Natural killer cell (primary cell): ENCODE measurements at regions not wholly inside any gene's neighbourhood (a gene's known extent, or its start where the extent isn't known, plus 50 kb on each side); places are given as distances from the start of the nearest gene placed in this dataset.

Experiments
- ATAC-seq, 3 donors: fragments of 150-1000 bp in 2 of 3; fragments of 200-7000 bp in 1 of 3; cut with Tn5 transposase; 1 replicate in 1 of 3; 2 replicates in 2 of 3; pipeline ENCODE4 v1.10.0; 2021; ENCODE audit warnings: mild to moderate bottlenecking in 2 of 3, moderate library complexity in 2 of 3
- DNase-seq, 2 donors: peaks; one replicate each; pipeline versions ENCODE4 v3.0.0 to v3.0.0-alpha.2; 2013 to 2021; ENCODE audit warnings: mixed read lengths in 1 of 2
- H3K27ac ChIP-seq: one replicate; pipeline ENCODE4 v1.5.1; 2013; ENCODE audit warnings: mild to moderate bottlenecking, low read length
- H3K27me3 ChIP-seq: one replicate; pipeline ENCODE4 v1.6.1; 2013; ENCODE audit warnings: low read length; ENCODE audit not compliant: control insufficient read depth, insufficient read depth
- H3K36me3 ChIP-seq: one replicate; pipeline ENCODE4 v1.6.1; 2013; ENCODE audit warnings: low read length; ENCODE audit not compliant: control insufficient read depth, insufficient read depth
- H3K4me1 ChIP-seq: one replicate; pipeline ENCODE4 v1.6.1; 2013; ENCODE audit warnings: low read length; ENCODE audit not compliant: control insufficient read depth, insufficient read depth
- H3K4me3 ChIP-seq: one replicate; pipeline ENCODE4 v1.5.1; 2013; ENCODE audit warnings: low read length
- H3K9me3 ChIP-seq: one replicate; pipeline ENCODE4 v1.6.1; 2013; ENCODE audit warnings: low read length; ENCODE audit not compliant: control insufficient read depth, insufficient read depth
- H3K27ac Mint-ChIP-seq, 2 donors: one replicate each; pipeline ENCODE4 v1.8.0; 2022; ENCODE audit warnings: mild to moderate bottlenecking in 2 of 2, mixed read lengths in 2 of 2, moderate library complexity in 1 of 2
- H3K27me3 Mint-ChIP-seq, 2 donors: one replicate each; pipeline ENCODE4 v1.8.0; 2022; ENCODE audit warnings: low read depth in 2 of 2, mixed read lengths in 2 of 2
- H3K36me3 Mint-ChIP-seq: one replicate; pipeline ENCODE4 v1.8.0; 2022; ENCODE audit warnings: mixed read lengths
- H3K4me1 Mint-ChIP-seq, 2 donors: one replicate each; pipeline ENCODE4 v1.8.0; 2022; ENCODE audit warnings: mixed read lengths in 2 of 2
- H3K4me3 Mint-ChIP-seq: one replicate; pipeline ENCODE4 v1.8.0; 2022; ENCODE audit warnings: mild to moderate bottlenecking, moderate library complexity, mixed read lengths
- H3K9me3 Mint-ChIP-seq, 2 donors: one replicate each; pipeline ENCODE4 v1.8.0; 2022; ENCODE audit warnings: mixed read lengths in 2 of 2
- WGBS: methylation state at CpG from one replicate; pipeline ENCODE4 v1.1.7; 2013; ENCODE audit warnings: missing lambda C conversion rate; ENCODE audit not compliant: insufficient coverage; 5-methylcytosine and 5-hydroxymethylcytosine counted together
- intact Hi-C: fragments of 100-400 bp; cut with micrococcal nuclease; formaldehyde crosslinking; loops from one replicate; pipeline ENCODE4 v1.14.2; 2022
- TF ChIP-seq, protein P1 (sequence below): fragments of 200-600 bp; IDR thresholded peaks from one replicate; pipeline ENCODE4 v1.8.0; 2022; ENCODE audit warnings: antibody characterized with exemption

DNA sequence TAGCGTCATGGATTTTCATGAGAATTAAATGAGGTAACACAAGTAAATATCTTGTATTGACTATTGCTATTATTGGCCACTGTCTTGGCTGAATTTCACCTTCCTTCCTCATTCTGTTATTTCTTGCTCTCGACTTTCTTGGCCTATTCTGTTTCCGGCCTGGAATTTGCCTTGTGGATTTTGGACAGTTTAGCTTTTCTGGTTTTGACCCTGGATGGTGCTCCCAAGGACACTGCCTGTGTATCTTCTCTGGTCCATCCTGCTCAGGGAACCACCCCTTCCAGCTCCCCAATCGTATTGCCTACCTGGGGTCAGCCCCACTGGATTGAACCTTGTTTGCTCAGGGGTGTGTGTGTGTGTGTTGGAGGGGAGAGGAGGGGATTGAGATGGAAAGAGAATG lies 376.2 kb upstream of the C2CD4B start:
- intact Hi-C loops, result no loop called here
- Histone ChIP-seq H3K9me3 (no peaks in the 10 kb centered on the region), H3K27ac (no peak overlapping the region), H3K4me1 (no peaks in the 10 kb centered on the region), H3K36me3 (no peaks in the 10 kb centered on the region), H3K27me3 (no peaks in the 10 kb centered on the region), H3K4me3 (no peak overlapping the region)
- no peak for ATAC-seq
- H3K27ac Mint-ChIP-seq, result no peak overlapping the region
- H3K9me3 Mint-ChIP-seq, result no peaks in the 10 kb centered on the region
- H3K4me1 Mint-ChIP-seq, result no peaks in the 10 kb centered on the region
- H3K4me3 Mint-ChIP-seq, result no peak overlapping the region
- H3K36me3 Mint-ChIP-seq, result no peaks in the 10 kb centered on the region
- peaks cover 0 to 5% of the 10 kb centered on the region in 2 donors for H3K27me3 Mint-ChIP-seq
- no peak for DNase-seq
- 74% methylated on average over 3 of the region's 4 CpGs for WGBS
- TF ChIP-seq, protein P1, sequence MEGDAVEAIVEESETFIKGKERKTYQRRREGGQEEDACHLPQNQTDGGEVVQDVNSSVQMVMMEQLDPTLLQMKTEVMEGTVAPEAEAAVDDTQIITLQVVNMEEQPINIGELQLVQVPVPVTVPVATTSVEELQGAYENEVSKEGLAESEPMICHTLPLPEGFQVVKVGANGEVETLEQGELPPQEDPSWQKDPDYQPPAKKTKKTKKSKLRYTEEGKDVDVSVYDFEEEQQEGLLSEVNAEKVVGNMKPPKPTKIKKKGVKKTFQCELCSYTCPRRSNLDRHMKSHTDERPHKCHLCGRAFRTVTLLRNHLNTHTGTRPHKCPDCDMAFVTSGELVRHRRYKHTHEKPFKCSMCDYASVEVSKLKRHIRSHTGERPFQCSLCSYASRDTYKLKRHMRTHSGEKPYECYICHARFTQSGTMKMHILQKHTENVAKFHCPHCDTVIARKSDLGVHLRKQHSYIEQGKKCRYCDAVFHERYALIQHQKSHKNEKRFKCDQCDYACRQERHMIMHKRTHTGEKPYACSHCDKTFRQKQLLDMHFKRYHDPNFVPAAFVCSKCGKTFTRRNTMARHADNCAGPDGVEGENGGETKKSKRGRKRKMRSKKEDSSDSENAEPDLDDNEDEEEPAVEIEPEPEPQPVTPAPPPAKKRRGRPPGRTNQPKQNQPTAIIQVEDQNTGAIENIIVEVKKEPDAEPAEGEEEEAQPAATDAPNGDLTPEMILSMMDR, result no peak

DNA sequence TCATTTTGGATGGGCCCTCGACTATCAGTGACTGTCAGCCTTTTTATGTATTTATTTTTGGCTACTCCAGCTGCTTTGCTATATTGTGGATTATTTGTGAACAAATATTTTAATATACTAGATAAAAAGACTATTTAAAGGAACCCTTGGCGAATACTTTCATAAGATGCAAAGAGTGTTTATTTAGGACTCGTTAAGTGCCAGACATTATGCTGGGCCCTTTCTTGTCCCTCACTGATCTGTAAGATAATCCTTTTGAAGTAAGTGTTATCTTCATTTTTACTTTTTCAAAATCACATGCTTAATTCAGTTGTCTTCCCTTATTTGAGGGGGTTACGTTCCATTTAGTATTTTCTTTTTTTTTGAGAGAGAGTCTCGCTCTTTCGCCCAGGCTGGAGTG lies 376.8 kb upstream of the C2CD4B start:
- Histone ChIP-seq H3K9me3 (no peaks in the 10 kb centered on the region), H3K4me1 (no peaks in the 10 kb centered on the region), H3K27me3 (no peaks in the 10 kb centered on the region), H3K4me3 (no peak overlapping the region), H3K27ac (no peak overlapping the region), H3K36me3 (no peaks in the 10 kb centered on the region)
- TF ChIP-seq, protein P1, result no peak
- 73% methylated on average over 5 of the region's 6 CpGs for WGBS
- Mint-ChIP-seq H3K27ac (no peak overlapping the region), H3K9me3 (no peaks in the 10 kb centered on the region), H3K4me3 (no peak overlapping the region), H3K36me3 (no peaks in the 10 kb centered on the region), H3K27me3 (peaks cover 0 to 5% of the 10 kb centered on the region in 2 donors), H3K4me1 (no peaks in the 10 kb centered on the region)
- intact Hi-C loops, result no loop called here
- no peak for DNase-seq
- ATAC-seq, result no peak

DNA sequence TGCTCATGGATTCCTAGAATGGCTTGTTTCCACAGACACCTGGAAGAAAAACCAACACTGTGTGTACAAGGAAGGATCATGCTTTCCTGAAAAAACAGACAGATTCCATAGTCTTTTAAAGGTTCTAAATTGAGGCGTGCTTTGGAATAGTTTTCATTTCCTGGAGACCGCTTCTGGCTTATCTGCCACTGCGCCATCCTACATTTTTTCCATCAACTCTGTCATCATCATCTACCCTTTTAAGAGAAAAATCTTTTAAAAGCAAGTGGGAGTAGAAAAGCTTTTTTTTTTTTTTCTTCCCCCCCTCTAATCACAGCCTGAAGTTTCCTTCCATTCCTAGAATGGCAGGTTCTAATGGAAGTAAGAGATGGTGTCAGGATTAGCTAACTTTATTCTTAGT lies 379.4 kb upstream of the C2CD4B start:
- H3K27me3 ChIP-seq, result no peaks in the 10 kb centered on the region
- DNase-seq (no peak), ATAC-seq (no peak)
- H3K4me3 Mint-ChIP-seq, result no peak overlapping the region
- 94% methylated on average over 3 of the region's 3 CpGs for WGBS
- no peaks in the 10 kb centered on the region for H3K36me3 ChIP-seq
- H3K9me3 ChIP-seq, result no peaks in the 10 kb centered on the region
- no peaks in the 10 kb centered on the region for H3K36me3 Mint-ChIP-seq
- peaks cover 0 to 6% of the 10 kb centered on the region in 2 donors for H3K27me3 Mint-ChIP-seq
- no peak overlapping the region for H3K4me3 ChIP-seq
- intact Hi-C loops, result no loop called here
- H3K4me1 Mint-ChIP-seq, result no peaks in the 10 kb centered on the region
- no peak overlapping the region for H3K27ac ChIP-seq
- no peak overlapping the region for H3K27ac Mint-ChIP-seq
- no peaks in the 10 kb centered on the region for H3K4me1 ChIP-seq
- TF ChIP-seq, protein P1, result no peak
- no peaks in the 10 kb centered on the region for H3K9me3 Mint-ChIP-seq

DNA sequence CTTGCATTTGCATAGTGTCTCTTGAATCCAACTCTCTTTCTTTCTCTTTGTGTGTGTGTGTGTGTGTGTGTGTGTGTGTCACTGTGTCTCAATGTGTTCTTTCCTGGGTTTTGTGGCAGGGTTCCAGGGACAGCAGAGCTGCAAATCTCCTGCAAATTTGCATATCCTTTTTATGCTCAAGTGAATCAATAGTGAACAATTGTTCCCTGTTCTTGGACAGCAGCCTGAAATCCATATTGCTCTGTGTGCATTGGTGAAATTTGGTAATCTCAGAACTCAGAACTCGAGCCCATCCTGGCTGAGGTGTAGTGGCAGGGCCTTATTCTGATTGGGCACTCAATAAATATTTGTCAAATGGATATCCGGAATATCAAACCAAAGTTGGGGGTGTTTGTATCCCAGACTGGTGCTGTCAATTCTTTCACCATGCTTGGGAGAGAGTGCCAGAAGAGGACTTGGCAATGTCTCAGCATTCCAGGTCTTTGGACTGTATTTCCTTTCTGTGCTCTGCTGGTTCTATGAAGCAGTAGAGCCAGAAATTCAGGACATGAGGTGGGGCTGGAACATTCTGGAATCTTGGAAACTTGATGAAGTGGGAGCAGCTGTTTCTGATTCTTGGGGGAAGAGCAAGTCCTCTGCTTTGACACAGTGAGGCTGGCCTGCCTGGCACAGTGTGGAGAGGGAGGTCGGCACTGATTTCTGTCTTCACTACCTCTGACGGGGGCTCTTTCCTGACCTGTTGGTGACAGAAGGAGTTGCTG lies 380.6 kb upstream of the C2CD4B start:
- H3K4me3 Mint-ChIP-seq, result no peak overlapping the region
- H3K4me1 Mint-ChIP-seq, result no peaks in the 10 kb centered on the region
- H3K27me3 ChIP-seq, result no peaks in the 10 kb centered on the region
- H3K4me3 ChIP-seq, result no peak overlapping the region
- H3K9me3 ChIP-seq, result no peaks in the 10 kb centered on the region
- H3K36me3 Mint-ChIP-seq, result no peaks in the 10 kb centered on the region
- H3K4me1 ChIP-seq, result no peaks in the 10 kb centered on the region
- no peak overlapping the region for H3K27ac ChIP-seq
- H3K27me3 Mint-ChIP-seq, result peaks cover 0 to 11% of the 10 kb centered on the region in 2 donors
- TF ChIP-seq, protein P1, result no peak
- H3K9me3 Mint-ChIP-seq, result no peaks in the 10 kb centered on the region
- H3K27ac Mint-ChIP-seq, result no peak overlapping the region
- no peaks in the 10 kb centered on the region for H3K36me3 ChIP-seq
- ATAC-seq (no peak), DNase-seq (no peak)
- 88% methylated on average over 4 of the region's 4 CpGs for WGBS
- intact Hi-C loops, result no loop called here
